GM23338 (cell line): ENCODE measurements at regions not wholly inside any gene's neighbourhood (a gene's known extent, or its start where the extent isn't known, plus 50 kb on each side); places are given as distances from the start of the nearest gene placed in this dataset.
"Not testable (repeated sequence)": the region's sequence is repeated elsewhere in the genome, so short reads cannot be mapped to it uniquely, and the experiment has no call there.

Experiments used
- CREB1 ChIP-seq: fragments of 250-450 bp; sonication (Bioruptor Pico); IDR thresholded peaks from 2 replicates; pipeline ENCODE4 v1.5.0; 2020; ENCODE audit warnings: low read depth, mild to moderate bottlenecking, moderate library complexity
- EZH2 ChIP-seq: fragments of 200-600 bp; sonication (generic); IDR thresholded peaks from one replicate; pipeline ENCODE4 v1.8.0; 2017; ENCODE audit warnings: antibody characterized with exemption, mild to moderate bottlenecking, low read depth; ENCODE audit not compliant: unreplicated experiment
- EZH2phosphoT487 ChIP-seq: fragments of 200-600 bp; sonication (generic); IDR thresholded peaks from one replicate; pipeline ENCODE4 v1.8.1; 2018; ENCODE audit warnings: antibody characterized with exemption; ENCODE audit not compliant: unreplicated experiment
- POLR2AphosphoS5 ChIP-seq: IDR thresholded peaks from 2 replicates; pipeline ENCODE4 v1.6.1; 2016; ENCODE audit warnings: antibody characterized with exemption, low read depth
- STAT1 ChIP-seq: IDR thresholded peaks from one replicate; pipeline ENCODE4 v1.6.1; 2016; ENCODE audit warnings: antibody characterized with exemption; ENCODE audit not compliant: unreplicated experiment
- TF ChIP-seq, protein P1 (sequence below), 2 experiments: fragments of 200-600 bp in 1 of 2; sonication (generic) in 1 of 2; conservative IDR thresholded peaks; 2 replicates each; pipeline versions ENCODE4 v1.5.1 to v1.6.1; 2016 to 2017; ENCODE audit warnings: antibody characterized with exemption in 2 of 2, low read depth in 2 of 2, mild to moderate bottlenecking in 2 of 2, moderate library complexity in 1 of 2
- TF ChIP-seq, protein P2 (sequence below): IDR thresholded peaks from one replicate; pipeline ENCODE4 v1.6.1; 2018; ENCODE audit warnings: antibody characterized with exemption; ENCODE audit not compliant: unreplicated experiment

DNA sequence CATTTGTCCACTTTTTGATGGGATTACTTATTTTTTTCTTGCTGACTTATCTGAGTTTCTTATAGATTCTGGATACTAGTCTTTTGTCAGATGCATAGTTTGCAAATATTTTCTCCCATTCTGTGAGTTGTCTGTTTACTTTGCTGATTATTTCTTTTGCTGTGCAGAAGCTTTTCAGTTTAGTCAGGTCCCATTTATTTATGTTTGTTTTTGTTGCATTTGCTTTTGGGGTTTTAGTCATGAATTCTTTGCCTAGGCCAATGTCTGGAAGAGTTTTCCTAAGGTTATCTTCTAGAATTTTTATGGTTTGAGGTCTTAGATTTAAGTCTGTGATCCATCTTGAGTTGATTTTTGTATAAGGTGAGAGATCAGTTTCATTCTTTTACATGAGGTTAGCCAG lies 149.5 kb downstream of the SPATA31D1 start:
- TF ChIP-seq, protein P1, sequence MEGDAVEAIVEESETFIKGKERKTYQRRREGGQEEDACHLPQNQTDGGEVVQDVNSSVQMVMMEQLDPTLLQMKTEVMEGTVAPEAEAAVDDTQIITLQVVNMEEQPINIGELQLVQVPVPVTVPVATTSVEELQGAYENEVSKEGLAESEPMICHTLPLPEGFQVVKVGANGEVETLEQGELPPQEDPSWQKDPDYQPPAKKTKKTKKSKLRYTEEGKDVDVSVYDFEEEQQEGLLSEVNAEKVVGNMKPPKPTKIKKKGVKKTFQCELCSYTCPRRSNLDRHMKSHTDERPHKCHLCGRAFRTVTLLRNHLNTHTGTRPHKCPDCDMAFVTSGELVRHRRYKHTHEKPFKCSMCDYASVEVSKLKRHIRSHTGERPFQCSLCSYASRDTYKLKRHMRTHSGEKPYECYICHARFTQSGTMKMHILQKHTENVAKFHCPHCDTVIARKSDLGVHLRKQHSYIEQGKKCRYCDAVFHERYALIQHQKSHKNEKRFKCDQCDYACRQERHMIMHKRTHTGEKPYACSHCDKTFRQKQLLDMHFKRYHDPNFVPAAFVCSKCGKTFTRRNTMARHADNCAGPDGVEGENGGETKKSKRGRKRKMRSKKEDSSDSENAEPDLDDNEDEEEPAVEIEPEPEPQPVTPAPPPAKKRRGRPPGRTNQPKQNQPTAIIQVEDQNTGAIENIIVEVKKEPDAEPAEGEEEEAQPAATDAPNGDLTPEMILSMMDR (conservative IDR thresholded peaks at IDR 0.05; ENCODE audit: low read depth in 2 of 2), result not testable (repeated sequence)
- not testable (repeated sequence) for TF ChIP-seq EZH2phosphoT487; EZH2; STAT1; POLR2AphosphoS5; CREB1 (CRISPR knock-in tag)
- TF ChIP-seq, protein P2, sequence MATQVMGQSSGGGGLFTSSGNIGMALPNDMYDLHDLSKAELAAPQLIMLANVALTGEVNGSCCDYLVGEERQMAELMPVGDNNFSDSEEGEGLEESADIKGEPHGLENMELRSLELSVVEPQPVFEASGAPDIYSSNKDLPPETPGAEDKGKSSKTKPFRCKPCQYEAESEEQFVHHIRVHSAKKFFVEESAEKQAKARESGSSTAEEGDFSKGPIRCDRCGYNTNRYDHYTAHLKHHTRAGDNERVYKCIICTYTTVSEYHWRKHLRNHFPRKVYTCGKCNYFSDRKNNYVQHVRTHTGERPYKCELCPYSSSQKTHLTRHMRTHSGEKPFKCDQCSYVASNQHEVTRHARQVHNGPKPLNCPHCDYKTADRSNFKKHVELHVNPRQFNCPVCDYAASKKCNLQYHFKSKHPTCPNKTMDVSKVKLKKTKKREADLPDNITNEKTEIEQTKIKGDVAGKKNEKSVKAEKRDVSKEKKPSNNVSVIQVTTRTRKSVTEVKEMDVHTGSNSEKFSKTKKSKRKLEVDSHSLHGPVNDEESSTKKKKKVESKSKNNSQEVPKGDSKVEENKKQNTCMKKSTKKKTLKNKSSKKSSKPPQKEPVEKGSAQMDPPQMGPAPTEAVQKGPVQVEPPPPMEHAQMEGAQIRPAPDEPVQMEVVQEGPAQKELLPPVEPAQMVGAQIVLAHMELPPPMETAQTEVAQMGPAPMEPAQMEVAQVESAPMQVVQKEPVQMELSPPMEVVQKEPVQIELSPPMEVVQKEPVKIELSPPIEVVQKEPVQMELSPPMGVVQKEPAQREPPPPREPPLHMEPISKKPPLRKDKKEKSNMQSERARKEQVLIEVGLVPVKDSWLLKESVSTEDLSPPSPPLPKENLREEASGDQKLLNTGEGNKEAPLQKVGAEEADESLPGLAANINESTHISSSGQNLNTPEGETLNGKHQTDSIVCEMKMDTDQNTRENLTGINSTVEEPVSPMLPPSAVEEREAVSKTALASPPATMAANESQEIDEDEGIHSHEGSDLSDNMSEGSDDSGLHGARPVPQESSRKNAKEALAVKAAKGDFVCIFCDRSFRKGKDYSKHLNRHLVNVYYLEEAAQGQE, result not testable (repeated sequence)
